Esophagus squamous epithelium (tissue), 5 donors: ENCODE measurements at regions not wholly inside any gene's neighbourhood (a gene's known extent, or its start where the extent isn't known, plus 50 kb on each side); places are given as distances from the start of the nearest gene placed in this dataset.

ENCODE experiments used
- DNase-seq: peaks from one replicate; lab custom pipeline; 2025; lab: John Stamatoyannopoulos, UW
- H3K27ac ChIP-seq, 4 donors: fragments of 200-600 bp; sonication (generic); one replicate each; pipeline ENCODE4 v1.5.1; 2016 to 2019; ENCODE audit warnings: mild to moderate bottlenecking in 1 of 4
- H3K27me3 ChIP-seq, 4 donors: fragments of 200-600 bp; sonication (generic); 1 replicate in 3 of 4; 2 replicates in 1 of 4; pipeline versions ENCODE4 v1.5.1 to v1.6.0; 2017 to 2021; ENCODE audit warnings: antibody characterized with exemption in 1 of 4
- H3K36me3 ChIP-seq, 3 donors: fragments of 200-600 bp; sonication (generic); one replicate each; pipeline ENCODE4 v1.5.1; 2016 to 2019
- H3K4me1 ChIP-seq, 3 donors: fragments of 200-600 bp; sonication (generic); one replicate each; pipeline ENCODE4 v1.5.1; 2017 to 2019
- H3K4me3 ChIP-seq, 4 donors: fragments of 200-600 bp; sonication (generic); 1 replicate in 3 of 4; 2 replicates in 1 of 4; pipeline ENCODE4 v1.5.1; 2016 to 2019; ENCODE audit warnings: mild to moderate bottlenecking in 2 of 4, moderate library complexity in 1 of 4
- H3K9me3 ChIP-seq, 3 donors: fragments of 200-600 bp; sonication (generic); one replicate each; pipeline ENCODE4 v1.5.1; 2016 to 2019
- POLR2A ChIP-seq, 4 donors: fragments of 450-650 bp; IDR thresholded peaks; one replicate each; pipeline ENCODE4 v1.6.1; 2017; ENCODE audit warnings: antibody characterized with exemption in 4 of 4, mild to moderate bottlenecking in 4 of 4, moderate library complexity in 3 of 4
- whole genome bisulfite sequencing, 2 donors: methylation state at CpG; one replicate each; pipeline ENCODE4 v1.1.5; 2018; 5-methylcytosine and 5-hydroxymethylcytosine counted together
- intact Hi-C: fragments of 100-400 bp; cut with DNase I; formaldehyde crosslinking; loops from one replicate; pipeline ENCODE4 v1.15.0; 2022
- TF ChIP-seq, protein P1 (sequence below), 6 experiments: fragments of 450-650 bp in 4 of 6; fragments of 200-600 bp in 2 of 6; sonication (generic) in 2 of 6; IDR thresholded peaks; one replicate each; pipeline ENCODE4 v1.5.1; 2016 to 2019; ENCODE audit warnings: antibody characterized with exemption in 6 of 6, mild to moderate bottlenecking in 4 of 6, moderate library complexity in 4 of 6
- donor health status: DM: yes; HTN: yes; CAD: no.

DNA sequence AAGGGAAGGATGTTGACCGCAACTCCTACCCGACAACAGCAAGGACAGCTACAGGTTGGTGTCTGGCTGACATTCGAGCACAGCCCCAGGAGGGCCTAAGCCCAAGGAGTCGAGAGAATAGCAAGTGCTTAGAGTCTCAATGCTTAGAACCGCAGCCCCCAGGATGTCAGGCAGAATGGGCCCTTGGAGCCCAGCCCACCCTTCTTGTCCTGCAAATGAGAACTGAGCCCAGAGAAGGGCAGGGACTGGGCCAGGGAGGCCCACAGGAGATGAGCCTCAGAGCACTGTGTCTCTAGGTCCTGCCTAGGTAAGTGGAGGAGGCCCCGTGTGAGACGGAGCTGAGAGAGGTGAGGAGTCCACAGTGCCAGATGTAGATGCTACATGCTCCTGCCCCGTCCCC, 173.3 kb upstream of the ZMIZ1 start:
- peaks cover 0 to 5% (median 0%) of the 10 kb centered on the region in 4 donors for H3K27me3 ChIP-seq
- TF ChIP-seq, protein P1, sequence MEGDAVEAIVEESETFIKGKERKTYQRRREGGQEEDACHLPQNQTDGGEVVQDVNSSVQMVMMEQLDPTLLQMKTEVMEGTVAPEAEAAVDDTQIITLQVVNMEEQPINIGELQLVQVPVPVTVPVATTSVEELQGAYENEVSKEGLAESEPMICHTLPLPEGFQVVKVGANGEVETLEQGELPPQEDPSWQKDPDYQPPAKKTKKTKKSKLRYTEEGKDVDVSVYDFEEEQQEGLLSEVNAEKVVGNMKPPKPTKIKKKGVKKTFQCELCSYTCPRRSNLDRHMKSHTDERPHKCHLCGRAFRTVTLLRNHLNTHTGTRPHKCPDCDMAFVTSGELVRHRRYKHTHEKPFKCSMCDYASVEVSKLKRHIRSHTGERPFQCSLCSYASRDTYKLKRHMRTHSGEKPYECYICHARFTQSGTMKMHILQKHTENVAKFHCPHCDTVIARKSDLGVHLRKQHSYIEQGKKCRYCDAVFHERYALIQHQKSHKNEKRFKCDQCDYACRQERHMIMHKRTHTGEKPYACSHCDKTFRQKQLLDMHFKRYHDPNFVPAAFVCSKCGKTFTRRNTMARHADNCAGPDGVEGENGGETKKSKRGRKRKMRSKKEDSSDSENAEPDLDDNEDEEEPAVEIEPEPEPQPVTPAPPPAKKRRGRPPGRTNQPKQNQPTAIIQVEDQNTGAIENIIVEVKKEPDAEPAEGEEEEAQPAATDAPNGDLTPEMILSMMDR (IDR thresholded peaks at IDR 0.05), result no peak
- no peak for TF ChIP-seq POLR2A (IDR thresholded peaks at IDR 0.05)
- no peak for DNase-seq
- no peak overlapping the region for H3K4me3 ChIP-seq
- intact Hi-C loops, result no loop called here
- H3K9me3 ChIP-seq, result no peaks in the 10 kb centered on the region
- peaks cover 0 to 21% (median 0%) of the 10 kb centered on the region in 3 donors for H3K4me1 ChIP-seq
- H3K27ac ChIP-seq, result no peak overlapping the region
- H3K36me3 ChIP-seq, result no peaks in the 10 kb centered on the region
- WGBS, 2 donors, result 77 to 90% methylated on average over 7 to 8 of the region's 8 CpGs

DNA sequence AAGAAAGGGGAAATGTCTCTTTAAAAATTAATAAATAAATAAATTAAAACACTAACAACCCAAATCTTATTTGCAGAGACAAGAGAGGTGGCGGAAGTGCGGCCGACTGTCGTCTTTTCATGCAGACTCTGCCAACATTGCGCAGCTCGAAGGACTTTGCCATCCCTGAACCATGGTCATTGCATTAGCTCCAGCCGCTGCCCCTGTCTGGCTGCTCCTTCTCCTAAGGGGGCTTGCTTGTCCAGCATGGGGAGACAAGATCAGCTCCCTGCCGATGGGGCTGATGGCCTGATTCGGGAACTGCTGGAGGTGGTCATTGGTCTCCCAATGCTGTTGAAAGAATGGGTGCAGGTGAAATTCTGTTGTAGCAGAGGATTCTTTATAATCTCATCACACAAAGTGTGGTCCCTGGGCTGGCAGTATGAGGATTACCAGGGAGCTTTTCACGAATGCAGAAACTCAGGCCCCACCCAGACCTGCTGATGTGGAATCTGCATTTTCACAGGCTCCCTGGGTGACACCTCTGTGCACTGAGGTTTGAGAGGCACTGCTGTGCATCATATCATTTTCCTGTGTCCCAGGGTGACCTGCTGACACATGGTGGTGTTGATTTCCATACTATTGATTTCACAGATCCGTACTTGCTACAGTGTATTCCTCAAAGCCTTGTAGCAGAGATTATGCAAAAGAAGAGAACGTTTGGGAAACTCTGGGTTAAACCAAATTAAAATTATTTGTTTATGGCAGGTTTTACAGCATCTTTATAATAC, 172.4 kb upstream of the ZMIZ1 start:
- H3K4me1 ChIP-seq, result peaks cover 0 to 13% (median 0%) of the 10 kb centered on the region in 3 donors
- intact Hi-C loops, result no loop called here
- no peak overlapping the region for H3K27ac ChIP-seq
- peaks cover 0 to 5% (median 0%) of the 10 kb centered on the region in 4 donors for H3K27me3 ChIP-seq
- TF ChIP-seq, protein P1 (IDR thresholded peaks at IDR 0.05), result no peak
- TF ChIP-seq POLR2A (IDR thresholded peaks at IDR 0.05), result no peak
- 72 to 74% methylated on average over 10 to 11 of the region's 12 CpGs for WGBS, 2 donors
- no peaks in the 10 kb centered on the region for H3K36me3 ChIP-seq
- no peak for DNase-seq
- H3K4me3 ChIP-seq, result no peak overlapping the region
- H3K9me3 ChIP-seq, result no peaks in the 10 kb centered on the region

DNA sequence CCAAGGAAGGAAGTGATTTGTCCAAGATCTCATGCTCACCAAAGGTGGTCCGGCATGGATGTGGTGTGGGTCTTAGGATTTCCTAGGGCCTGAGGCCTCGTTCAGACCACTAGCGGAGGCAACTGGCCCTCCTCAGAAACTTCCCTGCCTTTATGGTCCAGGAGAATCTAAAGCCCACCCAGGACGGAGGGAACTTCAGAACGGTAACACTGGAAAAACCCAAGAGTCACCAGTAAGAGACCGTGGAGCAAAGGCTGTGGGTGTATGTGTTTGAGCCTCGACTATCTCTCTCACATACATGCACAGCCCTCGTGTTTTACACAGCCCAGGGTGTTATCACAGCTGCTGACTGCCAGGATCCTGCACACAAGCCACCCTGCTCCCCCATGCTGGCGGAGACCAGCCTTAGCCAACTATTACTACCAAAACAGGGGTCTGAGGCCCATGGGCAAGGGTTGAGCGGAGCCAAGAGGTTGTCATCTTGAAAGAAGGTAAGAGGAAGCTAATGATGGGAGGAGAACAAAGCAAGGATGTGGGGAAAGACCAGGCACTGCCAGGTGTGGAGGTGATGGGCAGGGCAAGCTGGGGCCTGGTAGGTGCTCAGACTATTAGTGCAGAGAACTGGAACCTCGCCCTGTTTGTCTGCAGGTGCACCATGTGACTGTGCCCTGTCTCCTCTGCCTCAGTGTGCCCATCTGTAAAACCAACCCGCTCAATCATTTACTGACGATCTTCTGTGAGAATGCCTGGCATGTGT, 170.2 kb upstream of the ZMIZ1 start:
- 75 to 81% methylated on average over 8 to 9 of the region's 13 CpGs for WGBS, 2 donors
- Histone ChIP-seq H3K27me3 (peaks cover 0 to 5% (median 0%) of the 10 kb centered on the region in 4 donors), H3K27ac (no peak overlapping the region), H3K4me1 (peaks cover 0 to 12% (median 0%) of the 10 kb centered on the region in 3 donors), H3K36me3 (no peaks in the 10 kb centered on the region), H3K4me3 (no peak overlapping the region), H3K9me3 (no peaks in the 10 kb centered on the region)
- no peak for TF ChIP-seq POLR2A (IDR thresholded peaks at IDR 0.05)
- TF ChIP-seq, protein P1 (IDR thresholded peaks at IDR 0.05), result no peak
- DNase-seq, result no peak
- intact Hi-C loops, result no loop called here

DNA sequence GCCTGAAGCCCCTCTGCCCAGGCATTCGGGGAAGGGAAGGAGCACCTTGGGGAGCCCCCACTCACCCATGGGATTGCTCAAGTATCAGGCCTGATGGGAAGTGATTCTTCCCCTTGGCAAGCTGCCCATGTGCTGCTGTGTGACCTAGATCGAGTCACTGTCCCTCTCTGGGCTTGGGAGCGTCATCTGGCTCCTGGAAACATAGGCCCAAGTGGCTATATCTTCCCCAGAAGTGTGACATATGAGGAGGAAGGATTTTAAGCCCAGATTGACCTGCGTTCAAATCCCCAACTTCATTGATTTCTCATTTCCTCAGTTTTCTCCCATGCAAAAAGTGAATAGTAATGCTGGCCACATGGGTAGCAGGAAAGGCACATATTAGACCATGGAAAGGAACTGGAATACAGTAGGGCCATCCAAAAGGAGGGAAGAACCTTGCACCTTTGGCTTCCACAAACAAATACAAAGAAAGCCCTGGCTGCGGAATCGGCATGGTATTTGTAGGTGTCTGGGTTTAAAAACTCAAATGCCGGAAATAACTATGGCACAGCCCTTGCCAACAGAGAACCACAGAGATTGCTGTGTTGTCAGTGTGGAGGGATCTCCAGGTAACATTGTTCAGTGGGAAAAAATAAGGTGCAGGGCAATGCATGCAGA, 169.5 kb upstream of the ZMIZ1 start:
- intact Hi-C loops, result no loop called here
- DNase-seq, result no peak
- TF ChIP-seq POLR2A (IDR thresholded peaks at IDR 0.05), result no peak
- TF ChIP-seq, protein P1 (IDR thresholded peaks at IDR 0.05), result no peak
- Histone ChIP-seq H3K4me3 (no peak overlapping the region), H3K27me3 (peaks cover 0 to 5% (median 0%) of the 10 kb centered on the region in 4 donors), H3K27ac (no peak overlapping the region), H3K36me3 (no peaks in the 10 kb centered on the region), H3K9me3 (no peaks in the 10 kb centered on the region), H3K4me1 (peaks cover 0 to 12% (median 0%) of the 10 kb centered on the region in 3 donors)
- WGBS, 2 donors, result 84 to 88% methylated on average over 6 to 7 of the region's 7 CpGs
